Activated T-cell treated with anti-CD3 and anti-CD28 coated beads, Interleukin-2, amount 50 U/mL, for 4 hours (primary cell): ENCODE measurements at regions not wholly inside any gene's neighbourhood (a gene's known extent, or its start where the extent isn't known, plus 50 kb on each side); places are given as distances from the start of the nearest gene placed in this dataset.
"Not testable (repeated sequence)": the region's sequence is repeated elsewhere in the genome, so short reads cannot be mapped to it uniquely, and the experiment has no call there.

Experiments used
- ATAC-seq, 2 donors: fragments of 200-7000 bp; cut with Tn5 transposase; one replicate each; pipeline ENCODE4 v1.10.0; 2021
- DNase-seq: peaks from one replicate; pipeline ENCODE4 v3.0.0-alpha.2; 2020
- H3K27me3 Mint-ChIP-seq: one replicate; pipeline ENCODE4 v1.8.0; 2021; ENCODE audit warnings: low read depth, mixed read lengths
- H3K36me3 Mint-ChIP-seq: one replicate; pipeline ENCODE4 v1.8.0; 2022; ENCODE audit warnings: mixed read lengths; ENCODE audit not compliant: insufficient read depth
- H3K4me1 Mint-ChIP-seq: one replicate; pipeline ENCODE4 v1.8.0; 2021; ENCODE audit warnings: low read depth, mixed read lengths
- H3K4me3 Mint-ChIP-seq: one replicate; pipeline ENCODE4 v1.8.0; 2021; ENCODE audit warnings: mild to moderate bottlenecking, moderate library complexity, mixed read lengths
- H3K9me3 Mint-ChIP-seq: one replicate; pipeline ENCODE4 v1.8.0; 2021; ENCODE audit warnings: mixed read lengths

- DNase-seq, result no peak
- H3K27me3 Mint-ChIP-seq, result no peaks in the 10 kb centered on the region
- no peak for ATAC-seq
- no peak overlapping the region for H3K4me3 Mint-ChIP-seq
- no peaks in the 10 kb centered on the region for H3K9me3 Mint-ChIP-seq
- H3K36me3 Mint-ChIP-seq, result no peaks in the 10 kb centered on the region
- no peaks in the 10 kb centered on the region for H3K4me1 Mint-ChIP-seq
Measured at GRCh38 chr6:4668271-4669179, 107.7 kb upstream of the CDYL start.

- Mint-ChIP-seq H3K4me1 (no peaks in the 10 kb centered on the region), H3K4me3 (no peak overlapping the region), H3K27me3 (no peaks in the 10 kb centered on the region), H3K9me3 (no peaks in the 10 kb centered on the region), H3K36me3 (no peaks in the 10 kb centered on the region)
- ATAC-seq, result no peak
- no peak for DNase-seq
Measured at GRCh38 chr6:4667591-4667990, 108.6 kb upstream of the CDYL start.

- Mint-ChIP-seq H3K9me3 (no peaks in the 10 kb centered on the region), H3K4me1 (no peaks in the 10 kb centered on the region), H3K27me3 (no peaks in the 10 kb centered on the region), H3K36me3 (no peaks in the 10 kb centered on the region), H3K4me3 (no peak overlapping the region)
- ATAC-seq (no peak), DNase-seq (no peak)
Measured at GRCh38 chr6:4666886-4667513, 109.2 kb upstream of the CDYL start.

GRCh38 chr6:4665489-4666417 lies 110.5 kb upstream of the CDYL start:
- ATAC-seq (no peak), DNase-seq (no peak)
- Mint-ChIP-seq H3K4me3 (no peak overlapping the region), H3K4me1 (no peaks in the 10 kb centered on the region), H3K27me3 (no peaks in the 10 kb centered on the region), H3K36me3 (no peaks in the 10 kb centered on the region), H3K9me3 (no peaks in the 10 kb centered on the region)

- Mint-ChIP-seq H3K4me1 (no peaks in the 10 kb centered on the region), H3K27me3 (no peaks in the 10 kb centered on the region), H3K36me3 (no peaks in the 10 kb centered on the region), H3K4me3 (no peak overlapping the region), H3K9me3 (no peaks in the 10 kb centered on the region)
- DNase-seq, result no peak
- no peak for ATAC-seq
Measured at GRCh38 chr6:4664911-4665310, 111.3 kb upstream of the CDYL start.

- no peak for DNase-seq
- Mint-ChIP-seq H3K9me3 (no peaks in the 10 kb centered on the region), H3K36me3 (no peaks in the 10 kb centered on the region), H3K4me1 (no peaks in the 10 kb centered on the region), H3K4me3 (no peak overlapping the region), H3K27me3 (no peaks in the 10 kb centered on the region)
- ATAC-seq, result no peak
Measured at GRCh38 chr6:4664117-4664626, 112.0 kb upstream of the CDYL start.

GRCh38 chr6:4662886-4663285 lies 113.3 kb upstream of the CDYL start:
- no peak for DNase-seq
- Mint-ChIP-seq H3K9me3 (no peaks in the 10 kb centered on the region), H3K4me3 (no peak overlapping the region), H3K36me3 (no peaks in the 10 kb centered on the region), H3K4me1 (no peaks in the 10 kb centered on the region), H3K27me3 (peaks cover 7% of the 10 kb centered on the region)
- ATAC-seq, result no peak

GRCh38 chr6:4661391-4661790 lies 114.8 kb upstream of the CDYL start:
- H3K27me3 Mint-ChIP-seq, result peaks cover 9% of the 10 kb centered on the region

GRCh38 chr6:4660377-4661321 lies 115.6 kb upstream of the CDYL start:
- Mint-ChIP-seq H3K4me3 (no peak overlapping the region), H3K4me1 (no peaks in the 10 kb centered on the region), H3K27me3 (peaks cover 9% of the 10 kb centered on the region), H3K36me3 (no peaks in the 10 kb centered on the region), H3K9me3 (no peaks in the 10 kb centered on the region)
- DNase-seq, result no peak
- peak in 1 of 2 donors; percentile 10 for ATAC-seq

More at GRCh38 chr6:4661391-4661790, 114.8 kb upstream of the CDYL start:
- no peak for DNase-seq
- Mint-ChIP-seq H3K36me3 (no peaks in the 10 kb centered on the region), H3K4me3 (no peak overlapping the region), H3K4me1 (no peaks in the 10 kb centered on the region), H3K9me3 (no peaks in the 10 kb centered on the region)
- ATAC-seq, result no peak

- not testable (repeated sequence) for DNase-seq, H3K36me3 Mint-ChIP-seq, H3K4me1 Mint-ChIP-seq, H3K27me3 Mint-ChIP-seq, ATAC-seq, H3K9me3 Mint-ChIP-seq, H3K4me3 Mint-ChIP-seq
Measured at GRCh38 chr6:4659719-4660118, 116.5 kb upstream of the CDYL start.

- no peak for DNase-seq
- Mint-ChIP-seq H3K4me1 (no peaks in the 10 kb centered on the region), H3K4me3 (no peak overlapping the region), H3K27me3 (peaks cover 13% of the 10 kb centered on the region), H3K36me3 (no peaks in the 10 kb centered on the region), H3K9me3 (no peaks in the 10 kb centered on the region)
- ATAC-seq, result no peak
Measured at GRCh38 chr6:4658486-4658885, 117.7 kb upstream of the CDYL start.

- Mint-ChIP-seq H3K4me1 (no peaks in the 10 kb centered on the region), H3K9me3 (peaks cover 4% of the 10 kb centered on the region), H3K36me3 (no peaks in the 10 kb centered on the region), H3K27me3 (peaks cover 16% of the 10 kb centered on the region), H3K4me3 (no peak overlapping the region)
- DNase-seq, result no peak
- ATAC-seq, result no peak
Measured at GRCh38 chr6:4656106-4656505, 120.1 kb upstream of the CDYL start.

GRCh38 chr6:4655196-4656025 lies 120.8 kb upstream of the CDYL start:
- no peaks in the 10 kb centered on the region for H3K4me1 Mint-ChIP-seq
- ATAC-seq, result no peak
- H3K27me3 Mint-ChIP-seq, result peaks cover 16% of the 10 kb centered on the region
- H3K36me3 Mint-ChIP-seq, result no peaks in the 10 kb centered on the region
- no peak overlapping the region for H3K4me3 Mint-ChIP-seq
- peaks cover 4% of the 10 kb centered on the region for H3K9me3 Mint-ChIP-seq
- no peak for DNase-seq
